ENCODE measurements at regions not wholly inside any gene's neighbourhood (a gene's known extent, or its start where the extent isn't known, plus 50 kb on each side); places are given as distances from the start of the nearest gene placed in this dataset.

DNA sequence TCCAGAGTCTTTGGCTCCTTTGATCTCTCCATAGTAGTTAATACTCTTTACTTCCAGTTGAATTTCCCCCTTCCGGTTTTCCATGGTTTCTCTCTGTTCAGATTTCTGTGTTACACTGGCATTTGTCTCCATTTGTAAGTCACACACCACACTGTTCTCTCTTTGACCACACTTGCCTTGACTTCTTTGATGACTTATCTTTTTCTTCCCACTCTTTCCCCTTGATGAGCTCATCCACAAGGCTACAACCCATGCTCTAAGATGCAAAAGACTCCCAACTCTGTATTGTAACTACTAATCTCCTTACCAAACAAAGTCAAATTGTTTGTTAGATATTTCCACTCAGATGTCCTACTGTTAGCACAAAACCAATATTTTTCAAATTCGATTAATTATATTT, 242.7 kb upstream of the E2F7 start:
- TF ChIP-seq, protein P1, sequence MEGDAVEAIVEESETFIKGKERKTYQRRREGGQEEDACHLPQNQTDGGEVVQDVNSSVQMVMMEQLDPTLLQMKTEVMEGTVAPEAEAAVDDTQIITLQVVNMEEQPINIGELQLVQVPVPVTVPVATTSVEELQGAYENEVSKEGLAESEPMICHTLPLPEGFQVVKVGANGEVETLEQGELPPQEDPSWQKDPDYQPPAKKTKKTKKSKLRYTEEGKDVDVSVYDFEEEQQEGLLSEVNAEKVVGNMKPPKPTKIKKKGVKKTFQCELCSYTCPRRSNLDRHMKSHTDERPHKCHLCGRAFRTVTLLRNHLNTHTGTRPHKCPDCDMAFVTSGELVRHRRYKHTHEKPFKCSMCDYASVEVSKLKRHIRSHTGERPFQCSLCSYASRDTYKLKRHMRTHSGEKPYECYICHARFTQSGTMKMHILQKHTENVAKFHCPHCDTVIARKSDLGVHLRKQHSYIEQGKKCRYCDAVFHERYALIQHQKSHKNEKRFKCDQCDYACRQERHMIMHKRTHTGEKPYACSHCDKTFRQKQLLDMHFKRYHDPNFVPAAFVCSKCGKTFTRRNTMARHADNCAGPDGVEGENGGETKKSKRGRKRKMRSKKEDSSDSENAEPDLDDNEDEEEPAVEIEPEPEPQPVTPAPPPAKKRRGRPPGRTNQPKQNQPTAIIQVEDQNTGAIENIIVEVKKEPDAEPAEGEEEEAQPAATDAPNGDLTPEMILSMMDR (IDR thresholded peaks at IDR 0.05) = no peak
- TF ChIP-seq SIN3A (IDR thresholded peaks at IDR 0.05; ENCODE audit: borderline replicate concordance, insufficient read depth, low read depth, low read length) = no peak
- TF ChIP-seq POLR2AphosphoS5 (IDR thresholded peaks at IDR 0.05; ENCODE audit: low read depth, low read length) = no peak
- TF ChIP-seq TCF7L2 (IDR thresholded peaks at IDR 0.05; ENCODE audit: low read depth, low read length) = no peak

All from Panc1 (cell line).